DND-41 (cell line): ENCODE measurements at regions not wholly inside any gene's neighbourhood (a gene's known extent, or its start where the extent isn't known, plus 50 kb on each side); places are given as distances from the start of the nearest gene placed in this dataset.

ENCODE experiments used
- EZH2 ChIP-seq: IDR thresholded peaks from 3 replicates; pipeline ENCODE4 v1.6.1; 2012; ENCODE audit warnings: borderline replicate concordance, low read depth, mild to moderate bottlenecking, moderate library complexity, low read length, inconsistent platforms; ENCODE audit not compliant: severe bottlenecking
- TF ChIP-seq, protein P1 (sequence below): IDR thresholded peaks from 2 replicates; pipeline ENCODE4 v1.5.1; 2012; ENCODE audit warnings: borderline replicate concordance, low read length, moderate library complexity, mild to moderate bottlenecking; ENCODE audit not compliant: poor library complexity, severe bottlenecking; ENCODE audit errors: extremely low read depth

DNA sequence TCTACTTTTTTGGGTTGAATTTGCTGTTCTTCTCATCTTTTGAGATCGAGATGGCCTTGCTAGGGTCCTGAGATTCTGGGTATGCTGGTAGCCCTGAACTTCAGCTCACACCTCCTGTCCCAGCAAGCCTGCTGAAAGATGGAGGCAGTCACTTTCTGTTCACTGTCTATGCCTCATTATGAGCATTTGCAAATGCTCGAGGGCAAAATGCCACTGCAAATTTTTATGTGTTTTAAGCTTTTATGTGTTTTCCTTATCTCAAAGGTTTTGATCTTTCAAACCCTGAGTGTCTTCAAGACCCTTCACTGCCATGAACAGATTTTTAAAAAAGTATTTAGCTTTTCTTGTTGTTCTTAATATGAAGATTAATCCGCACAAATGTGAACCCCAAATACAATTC, 766.7 kb upstream of the HS6ST1 start:
- TF ChIP-seq, protein P1, sequence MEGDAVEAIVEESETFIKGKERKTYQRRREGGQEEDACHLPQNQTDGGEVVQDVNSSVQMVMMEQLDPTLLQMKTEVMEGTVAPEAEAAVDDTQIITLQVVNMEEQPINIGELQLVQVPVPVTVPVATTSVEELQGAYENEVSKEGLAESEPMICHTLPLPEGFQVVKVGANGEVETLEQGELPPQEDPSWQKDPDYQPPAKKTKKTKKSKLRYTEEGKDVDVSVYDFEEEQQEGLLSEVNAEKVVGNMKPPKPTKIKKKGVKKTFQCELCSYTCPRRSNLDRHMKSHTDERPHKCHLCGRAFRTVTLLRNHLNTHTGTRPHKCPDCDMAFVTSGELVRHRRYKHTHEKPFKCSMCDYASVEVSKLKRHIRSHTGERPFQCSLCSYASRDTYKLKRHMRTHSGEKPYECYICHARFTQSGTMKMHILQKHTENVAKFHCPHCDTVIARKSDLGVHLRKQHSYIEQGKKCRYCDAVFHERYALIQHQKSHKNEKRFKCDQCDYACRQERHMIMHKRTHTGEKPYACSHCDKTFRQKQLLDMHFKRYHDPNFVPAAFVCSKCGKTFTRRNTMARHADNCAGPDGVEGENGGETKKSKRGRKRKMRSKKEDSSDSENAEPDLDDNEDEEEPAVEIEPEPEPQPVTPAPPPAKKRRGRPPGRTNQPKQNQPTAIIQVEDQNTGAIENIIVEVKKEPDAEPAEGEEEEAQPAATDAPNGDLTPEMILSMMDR: no peak
- no peak for TF ChIP-seq EZH2
